CD4-positive, alpha-beta T cell treated with Interleukin-17A for 1 hour (primary cell): ENCODE measurements at regions not wholly inside any gene's neighbourhood (a gene's known extent, or its start where the extent isn't known, plus 50 kb on each side); places are given as distances from the start of the nearest gene placed in this dataset.

Experiments used
- DNase-seq: peaks from one replicate; pipeline ENCODE4 v3.0.0-alpha.2; 2020

DNA sequence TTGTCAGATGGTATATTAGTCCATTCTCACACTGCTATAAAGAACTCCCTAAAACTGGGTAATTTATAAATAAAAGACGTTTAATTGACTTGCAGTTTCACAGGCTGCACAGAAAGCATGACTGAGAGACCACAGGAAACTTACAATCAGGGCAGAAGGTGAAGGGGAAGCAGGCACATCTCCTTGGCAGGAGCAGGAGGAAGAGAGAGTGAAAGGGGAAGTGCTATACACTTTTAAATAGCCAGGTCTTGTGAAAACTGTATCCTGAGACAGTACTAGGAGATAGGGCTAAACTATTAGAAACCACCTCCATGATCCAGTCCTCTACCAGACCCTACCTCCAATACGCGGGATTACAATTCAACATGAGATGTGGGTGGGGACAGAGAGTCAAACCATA lies 193.9 kb upstream of the KCNG1 start:
- no peak for DNase-seq

GRCh38 chr20:51212816-51213215 lies 189.9 kb upstream of the KCNG1 start:
- no peak for DNase-seq

DNA sequence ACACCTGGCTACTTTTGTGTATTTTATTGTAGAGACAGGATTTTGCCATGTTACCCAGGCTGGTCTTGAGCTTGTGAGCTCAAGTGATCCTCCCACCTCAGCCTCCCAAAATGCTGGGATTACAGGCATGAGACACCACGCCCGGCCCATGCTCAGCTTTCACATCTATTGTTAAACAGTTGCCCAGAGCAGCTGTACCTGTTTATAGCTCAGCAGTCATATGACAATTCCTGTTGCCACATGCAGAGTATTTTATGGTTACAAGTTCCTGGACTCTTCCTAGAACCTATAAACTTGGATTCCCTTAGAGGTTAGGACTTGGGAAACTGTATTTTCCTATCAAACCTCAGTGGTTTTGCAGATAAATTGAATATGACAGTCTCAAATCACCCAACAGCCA lies 188.3 kb upstream of the KCNG1 start:
- DNase-seq, result no peak

GRCh38 chr20:51210084-51210483 lies 187.2 kb upstream of the KCNG1 start:
- DNase-seq, result no peak

- DNase-seq, result no peak
Measured at GRCh38 chr20:51208162-51208561, 185.3 kb upstream of the KCNG1 start.

DNA sequence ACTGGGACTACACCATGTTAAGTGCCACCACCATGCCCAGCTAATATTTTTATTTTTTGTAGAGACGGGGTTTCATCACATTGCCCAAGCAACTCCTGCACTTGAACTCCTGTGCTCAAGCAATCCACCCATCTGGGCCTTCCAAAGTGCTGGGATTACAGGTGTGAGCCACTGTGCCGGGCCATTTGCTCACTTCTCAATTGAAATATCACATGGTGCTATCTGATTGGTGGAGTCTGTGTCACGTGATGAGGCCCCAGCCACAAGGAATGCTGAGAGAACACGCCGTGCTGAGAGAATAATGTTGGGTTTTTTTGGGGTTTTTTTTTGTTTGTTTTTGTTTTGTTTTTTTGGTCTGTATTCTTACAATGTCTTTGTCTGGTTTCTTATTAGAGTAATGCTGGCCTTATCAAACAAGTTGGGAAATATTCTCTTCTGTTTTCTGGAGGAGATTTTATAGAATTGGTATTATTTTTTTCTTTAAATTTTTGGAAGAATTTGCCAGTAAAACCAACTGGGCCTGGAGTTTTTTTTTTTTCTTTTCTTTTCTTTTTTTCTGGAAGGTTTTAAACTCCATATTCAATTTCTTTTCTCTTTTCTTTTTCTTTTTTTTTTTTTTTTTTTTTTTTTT lies 183.2 kb upstream of the KCNG1 start:
- DNase-seq, result no peak

- DNase-seq, result no peak
Measured at GRCh38 chr20:51204794-51205193, 181.9 kb upstream of the KCNG1 start.

- no peak for DNase-seq
Measured at GRCh38 chr20:51204051-51204715, 181.3 kb upstream of the KCNG1 start.

DNA sequence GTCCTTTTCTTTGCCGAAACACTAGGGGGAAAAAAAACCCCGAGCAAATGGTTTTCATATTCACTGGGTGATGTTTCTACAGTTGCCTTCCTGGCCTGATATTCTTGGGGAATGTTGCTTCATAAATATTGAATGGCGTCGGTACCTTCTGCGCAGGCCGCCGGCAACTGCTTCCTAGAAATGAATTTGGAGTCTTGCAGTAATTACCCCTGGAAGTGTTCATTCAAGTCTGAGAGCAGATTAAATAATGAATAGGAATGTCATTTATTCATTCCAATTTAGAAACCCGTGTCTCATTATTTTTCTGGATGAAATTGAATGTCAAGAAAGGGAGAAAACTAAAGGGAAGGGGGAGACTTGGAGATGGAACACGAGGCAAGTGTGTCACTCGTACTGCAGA lies 179.4 kb upstream of the KCNG1 start:
- DNase-seq, result no peak

DNA sequence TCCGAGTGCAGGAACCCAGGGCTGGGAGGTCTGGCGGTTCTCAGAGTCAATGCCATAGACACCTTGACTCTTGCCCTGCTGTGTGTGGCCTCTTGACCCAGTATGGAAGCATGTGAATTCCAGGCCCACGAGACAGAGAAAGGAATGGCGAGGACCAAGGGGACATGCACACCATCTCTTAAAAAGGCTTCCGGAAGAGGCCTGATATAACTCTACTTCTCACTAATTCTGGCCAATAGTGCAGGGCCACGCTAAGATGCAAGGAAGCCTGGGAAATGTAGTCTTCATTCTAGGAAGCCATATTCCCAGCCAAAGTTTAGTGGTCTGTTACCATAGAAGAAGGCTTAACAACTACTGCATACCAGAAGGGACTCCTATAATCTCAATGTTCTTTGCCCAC lies 177.0 kb upstream of the KCNG1 start:
- DNase-seq, result no peak

DNA sequence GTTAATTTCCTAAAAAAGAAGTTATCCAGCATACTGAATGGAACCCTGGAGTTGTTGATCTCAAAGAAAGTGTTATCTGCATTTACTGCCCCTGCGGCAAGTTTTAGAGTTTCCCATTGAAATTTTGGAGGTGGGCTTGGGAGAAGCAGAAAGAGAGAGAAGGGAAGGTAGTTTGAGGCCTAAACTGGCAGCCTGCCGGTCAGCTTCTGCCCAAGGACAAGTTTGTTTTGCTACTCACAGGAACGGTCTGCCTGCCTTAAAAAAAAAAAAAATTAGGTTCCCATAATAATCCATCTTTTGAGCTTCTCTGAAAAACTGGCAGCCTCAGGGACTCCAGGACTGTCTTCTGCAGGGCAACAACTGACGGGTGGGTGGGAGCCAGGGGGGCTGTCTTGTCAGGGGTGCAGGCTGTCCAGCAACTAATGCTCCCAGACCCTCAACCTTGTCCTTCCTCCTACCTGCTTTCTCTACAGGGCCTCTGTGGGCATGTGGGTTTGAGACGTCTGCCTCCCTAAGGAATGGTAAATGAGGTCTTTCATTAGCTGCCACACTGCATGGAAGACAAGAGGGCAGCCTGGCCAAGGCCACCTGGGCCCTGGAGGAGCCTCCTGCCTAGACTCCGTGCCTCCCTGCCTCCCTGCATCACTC lies 176.1 kb upstream of the KCNG1 start:
- DNase-seq, result no peak

GRCh38 chr20:51198238-51198637 lies 175.3 kb upstream of the KCNG1 start:
- no peak for DNase-seq

DNA sequence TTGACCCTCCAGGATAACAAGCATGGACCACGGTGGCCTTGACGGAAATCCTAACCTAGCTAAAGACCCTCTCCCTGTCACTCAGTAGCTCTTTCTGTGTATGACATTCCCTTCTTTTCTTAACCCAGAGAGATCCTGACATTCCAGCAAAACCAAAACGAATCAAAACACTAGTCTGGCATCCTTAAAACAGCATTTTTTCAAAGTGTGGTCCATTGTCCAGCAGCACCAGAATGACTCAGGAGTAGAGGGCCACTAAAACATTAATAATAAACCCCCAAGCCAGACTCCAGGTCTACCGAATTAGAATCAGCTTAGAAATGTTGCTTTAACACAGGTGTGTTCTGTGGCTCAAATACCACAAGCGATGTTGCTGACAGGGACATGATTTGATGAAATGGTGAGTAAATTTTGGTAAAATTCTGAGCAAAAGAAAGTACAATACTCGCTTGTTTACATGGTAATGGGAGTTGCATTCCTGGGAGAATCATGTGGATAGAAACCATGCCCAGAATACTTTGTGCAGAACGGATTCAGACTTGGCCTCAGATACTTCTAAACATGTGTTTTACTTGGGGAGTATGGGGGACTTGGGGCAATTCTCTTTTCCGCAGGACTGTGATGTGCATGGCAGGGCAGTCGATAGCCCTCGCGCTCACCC lies 174.2 kb upstream of the KCNG1 start:
- DNase-seq, result no peak

GRCh38 chr20:51195990-51196389 lies 173.1 kb upstream of the KCNG1 start:
- DNase-seq, result no peak

DNA sequence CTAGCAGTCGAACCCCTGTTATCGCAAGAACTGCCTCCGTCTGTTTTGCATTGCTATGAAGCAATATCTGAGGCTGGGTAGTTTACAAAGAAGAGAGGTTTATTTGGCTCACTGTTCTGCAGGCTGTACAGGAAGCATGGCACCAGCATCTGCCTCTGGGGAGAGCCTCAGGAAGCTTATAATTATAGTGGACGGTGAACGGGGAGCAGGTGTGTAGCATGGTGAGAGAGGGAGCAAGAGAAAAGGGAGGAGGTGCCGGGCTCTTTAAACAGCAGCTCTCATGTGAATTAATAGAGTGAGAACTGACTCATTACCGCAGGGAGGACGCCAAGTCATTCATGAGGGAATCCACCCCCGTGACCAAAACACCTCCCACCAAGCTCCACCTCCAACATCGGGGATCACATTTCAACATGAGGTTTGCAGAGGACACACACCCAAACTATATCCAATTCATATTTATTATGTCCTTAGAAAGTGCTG lies 172.6 kb upstream of the KCNG1 start:
- no peak for DNase-seq

DNA sequence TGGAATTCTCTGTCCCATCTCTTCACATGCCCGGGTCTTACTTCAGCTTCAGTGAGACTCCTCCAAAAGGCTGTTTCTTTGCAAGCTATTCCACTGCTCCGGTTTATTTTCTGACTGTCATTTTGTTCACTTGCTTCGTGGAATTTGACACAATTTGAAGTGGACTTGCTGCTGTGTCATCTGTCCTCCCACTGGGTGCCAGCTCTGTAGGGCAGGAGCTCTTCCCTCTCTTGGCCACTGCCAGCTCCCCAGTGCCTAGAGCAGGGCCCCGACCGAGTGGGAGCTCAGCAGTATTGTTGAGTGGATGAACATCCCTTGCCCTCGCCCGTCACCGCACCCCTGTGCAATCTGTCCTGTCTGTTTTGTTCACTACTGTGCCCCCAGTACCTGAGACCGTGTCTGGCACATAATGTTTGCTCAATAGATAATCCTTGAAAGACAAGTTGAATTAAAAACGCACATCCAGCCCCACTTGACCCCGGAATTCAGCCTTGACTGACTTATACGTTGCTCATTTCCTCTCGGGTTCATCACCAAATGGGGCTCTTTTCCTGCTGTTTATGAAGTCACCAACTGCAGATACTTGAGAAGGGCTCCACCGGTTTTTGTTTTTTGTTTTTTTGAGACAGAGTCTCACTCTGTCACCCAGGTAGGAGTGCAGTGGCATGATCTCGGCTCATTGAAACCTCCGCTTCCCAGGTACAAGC lies 170.3 kb upstream of the KCNG1 start:
- DNase-seq, result no peak

GRCh38 chr20:51190783-51191180 lies 167.9 kb upstream of the KCNG1 start:
- no peak for DNase-seq

DNA sequence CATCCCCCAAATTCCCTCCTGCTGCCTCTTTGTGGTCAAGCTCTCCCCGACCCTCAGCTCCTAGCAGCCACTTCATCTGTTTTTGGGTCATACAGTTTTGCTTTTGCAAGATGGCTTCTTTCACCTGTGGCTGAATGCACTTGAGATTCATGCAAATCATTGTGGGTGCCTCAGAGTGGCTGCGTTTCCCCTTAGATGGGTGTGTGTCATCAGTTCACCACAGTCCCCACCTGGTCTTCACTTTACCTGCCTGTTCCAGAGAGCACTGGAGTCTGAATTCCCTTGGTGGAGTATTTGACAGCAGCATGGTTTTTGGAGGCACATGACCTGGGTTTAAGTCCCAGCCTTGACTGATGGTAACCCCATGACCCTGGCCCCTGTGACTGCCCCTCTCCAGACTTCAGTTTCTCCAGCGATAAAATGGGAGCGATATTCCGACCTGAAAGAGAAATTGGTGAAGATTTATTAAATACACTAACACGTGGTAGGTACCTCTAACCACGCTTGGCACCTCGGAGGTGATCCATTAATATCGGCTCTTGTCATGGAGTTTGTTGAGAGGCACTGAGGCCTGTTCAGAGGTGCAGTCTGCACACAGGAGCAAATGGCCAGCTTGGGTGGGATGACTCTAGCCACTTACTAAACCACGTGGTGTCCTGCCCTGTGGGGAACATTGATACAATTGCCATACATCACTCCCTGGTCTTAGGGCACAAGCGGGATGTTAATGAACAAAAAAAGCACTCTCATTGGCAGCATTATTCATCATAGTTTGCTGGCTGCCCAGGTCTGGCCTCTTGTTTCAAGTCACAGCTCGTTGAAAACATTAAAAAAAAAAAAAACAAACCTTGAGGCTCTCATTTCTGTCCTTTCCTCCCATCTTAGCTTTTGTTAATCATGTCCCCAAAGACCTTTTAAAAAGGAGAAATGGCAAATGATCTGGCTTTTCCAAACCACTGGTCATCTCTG lies 167.2 kb upstream of the KCNG1 start:
- DNase-seq, result no peak

- DNase-seq, result no peak
Measured at GRCh38 chr20:51188941-51189340, 166.0 kb upstream of the KCNG1 start.

- no peak for DNase-seq
Measured at GRCh38 chr20:51187261-51187660, 164.4 kb upstream of the KCNG1 start.

- no peak for DNase-seq
Measured at GRCh38 chr20:51185861-51186260, 163.0 kb upstream of the KCNG1 start.

DNA sequence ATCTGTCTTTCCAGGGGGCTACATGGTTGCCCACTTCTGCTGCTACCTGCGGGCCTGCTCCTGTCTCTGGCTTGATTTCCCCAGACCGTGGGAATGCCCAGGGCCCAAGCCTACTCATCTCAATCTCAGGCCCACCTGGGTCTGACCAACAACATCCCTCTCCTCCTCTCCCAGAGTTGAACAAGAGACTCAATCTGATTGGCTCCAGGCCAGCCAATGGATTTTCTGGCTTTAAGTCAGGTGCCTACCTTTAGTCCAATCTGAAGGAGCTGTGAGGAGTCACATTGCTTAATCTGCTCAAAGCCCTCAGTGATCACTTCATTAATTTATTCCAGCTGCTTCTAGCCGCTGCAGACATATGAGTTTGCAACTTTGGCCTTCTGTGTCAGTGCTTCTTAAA lies 162.4 kb upstream of the KCNG1 start:
- DNase-seq, result no peak
